PC-3 (cell line): ENCODE measurements at regions not wholly inside any gene's neighbourhood (a gene's known extent, or its start where the extent isn't known, plus 50 kb on each side); places are given as distances from the start of the nearest gene placed in this dataset.

Experiments used
- EZH2 ChIP-seq: fragments of 300-600 bp; sonication (generic); IDR thresholded peaks from one replicate; pipeline ENCODE4 v1.6.1; 2017; ENCODE audit warnings: antibody characterized with exemption, mild to moderate bottlenecking, low read length; ENCODE audit not compliant: unreplicated experiment
- EZH2phosphoT487 ChIP-seq: fragments of 300-600 bp; sonication (generic); IDR thresholded peaks from 2 replicates; pipeline ENCODE4 v1.6.1; 2018; ENCODE audit warnings: mild to moderate bottlenecking, antibody characterized with exemption, low read length, borderline replicate concordance
- TF ChIP-seq, protein P1 (sequence below): fragments of 300-600 bp; sonication (generic); conservative IDR thresholded peaks from 2 replicates; pipeline ENCODE4 v1.5.1; 2017; ENCODE audit warnings: antibody characterized with exemption, low read depth, mild to moderate bottlenecking, low read length

DNA sequence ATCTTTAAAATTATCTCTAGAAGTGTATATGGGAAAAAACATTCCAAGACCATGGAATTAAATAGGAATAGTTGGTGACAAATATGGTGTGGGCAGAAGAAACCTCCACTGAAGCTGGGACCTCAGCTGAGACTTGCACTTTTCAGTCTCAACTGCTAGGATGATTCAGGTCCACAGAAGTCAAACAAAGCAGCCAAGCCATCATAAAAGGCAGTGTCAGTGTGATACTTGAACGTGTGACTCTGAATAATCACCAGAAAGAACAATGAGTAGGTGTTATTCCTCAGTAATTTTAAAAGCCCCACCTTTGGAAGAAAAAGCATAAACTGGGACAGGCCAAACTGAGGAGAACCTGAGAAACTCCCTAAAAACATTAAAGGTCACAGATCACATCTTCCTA, 90.7 kb downstream of the ZNF281 start:
- TF ChIP-seq, protein P1, sequence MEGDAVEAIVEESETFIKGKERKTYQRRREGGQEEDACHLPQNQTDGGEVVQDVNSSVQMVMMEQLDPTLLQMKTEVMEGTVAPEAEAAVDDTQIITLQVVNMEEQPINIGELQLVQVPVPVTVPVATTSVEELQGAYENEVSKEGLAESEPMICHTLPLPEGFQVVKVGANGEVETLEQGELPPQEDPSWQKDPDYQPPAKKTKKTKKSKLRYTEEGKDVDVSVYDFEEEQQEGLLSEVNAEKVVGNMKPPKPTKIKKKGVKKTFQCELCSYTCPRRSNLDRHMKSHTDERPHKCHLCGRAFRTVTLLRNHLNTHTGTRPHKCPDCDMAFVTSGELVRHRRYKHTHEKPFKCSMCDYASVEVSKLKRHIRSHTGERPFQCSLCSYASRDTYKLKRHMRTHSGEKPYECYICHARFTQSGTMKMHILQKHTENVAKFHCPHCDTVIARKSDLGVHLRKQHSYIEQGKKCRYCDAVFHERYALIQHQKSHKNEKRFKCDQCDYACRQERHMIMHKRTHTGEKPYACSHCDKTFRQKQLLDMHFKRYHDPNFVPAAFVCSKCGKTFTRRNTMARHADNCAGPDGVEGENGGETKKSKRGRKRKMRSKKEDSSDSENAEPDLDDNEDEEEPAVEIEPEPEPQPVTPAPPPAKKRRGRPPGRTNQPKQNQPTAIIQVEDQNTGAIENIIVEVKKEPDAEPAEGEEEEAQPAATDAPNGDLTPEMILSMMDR: no peak
- TF ChIP-seq EZH2: no peak
- TF ChIP-seq EZH2phosphoT487: no peak
